ENCODE measurements at regions not wholly inside any gene's neighbourhood (a gene's known extent, or its start where the extent isn't known, plus 50 kb on each side); places are given as distances from the start of the nearest gene placed in this dataset.
A peak's percentile ranks its signal among the peaks of the same experiment; 100 is the strongest.

GRCh38 chr3:193884652-193885051, 251.3 kb upstream of the HES1 start:
- Histone ChIP-seq H3K9me3 (replicated peaks in 1 of 3) (no peaks in the 10 kb centered on the region), H3K4me1 (replicated peaks in 1 of 2) (no peaks in the 10 kb centered on the region), H3K36me3 (replicated peaks in 1 of 2) (no peaks in the 10 kb centered on the region), H3K4me3 (no peak overlapping the region), H3K27me3 (no peaks in the 10 kb centered on the region), H3K27ac (no peak overlapping the region)
- intact Hi-C loops (cut with DNase I) = no loop called here
- DNase-seq = no peak
- 66 to 81% (median 79%) methylated on average over 4 of the region's 4 CpGs for WGBS, 4 donors
- TF ChIP-seq CTCF (IDR thresholded peaks at IDR 0.05) (no peak), POLR2A (IDR thresholded peaks at IDR 0.05) (no peak)

- Histone ChIP-seq H3K27me3 (no peaks in the 10 kb centered on the region), H3K4me3 (no peak overlapping the region), H3K36me3 (replicated peaks in 1 of 2) (no peaks in the 10 kb centered on the region), H3K4me1 (replicated peaks in 1 of 2) (no peaks in the 10 kb centered on the region), H3K9me3 (replicated peaks in 1 of 3) (no peaks in the 10 kb centered on the region), H3K27ac (no peak overlapping the region)
- no peak for TF ChIP-seq POLR2A (IDR thresholded peaks at IDR 0.05)
- TF ChIP-seq CTCF (IDR thresholded peaks at IDR 0.05) = no peak
- no peak for DNase-seq
- WGBS, 4 donors = 86 to 90% (median 87%) methylated on average over 6 of the region's 6 CpGs
- intact Hi-C loops (cut with DNase I) = no loop called here
Observed at GRCh38 chr3:193885832-193886231, 250.1 kb upstream of the HES1 start.

GRCh38 chr3:193890016-193890897, 245.7 kb upstream of the HES1 start:
- Histone ChIP-seq H3K36me3 (replicated peaks in 1 of 2) (no peaks in the 10 kb centered on the region), H3K4me1 (replicated peaks in 1 of 2) (no peaks in the 10 kb centered on the region), H3K9me3 (replicated peaks in 1 of 3) (no peaks in the 10 kb centered on the region), H3K4me3 (no peak overlapping the region), H3K27ac (no peak overlapping the region), H3K27me3 (no peaks in the 10 kb centered on the region)
- 79 to 83% (median 82%) methylated on average over 12 of the region's 12 CpGs for WGBS, 4 donors
- no peak for DNase-seq
- intact Hi-C loops (cut with DNase I) = no loop called here
- TF ChIP-seq POLR2A (IDR thresholded peaks at IDR 0.05) = no peak
- no peak for TF ChIP-seq CTCF (IDR thresholded peaks at IDR 0.05)

GRCh38 chr3:193894121-193894863, 241.7 kb upstream of the HES1 start:
- intact Hi-C loops (cut with DNase I) = no loop called here
- no peaks in the 10 kb centered on the region for H3K9me3 ChIP-seq (replicated peaks in 1 of 3)
- no peak overlapping the region for H3K4me3 ChIP-seq
- TF ChIP-seq CTCF (IDR thresholded peaks at IDR 0.05) (no peak), POLR2A (IDR thresholded peaks at IDR 0.05) (no peak)
- H3K36me3 ChIP-seq (replicated peaks in 1 of 2) = no peaks in the 10 kb centered on the region
- 61 to 82% (median 69%) methylated on average over 10 of the region's 10 CpGs for WGBS, 4 donors
- H3K27me3 ChIP-seq = no peaks in the 10 kb centered on the region
- peak in 2 of 7 donors; percentile 21 to 26 for DNase-seq
- H3K27ac ChIP-seq = no peak overlapping the region
- H3K4me1 ChIP-seq (replicated peaks in 1 of 2) = no peaks in the 10 kb centered on the region

Data from adrenal gland (tissue), 9 donors.